ENCODE measurements at regions not wholly inside any gene's neighbourhood (a gene's known extent, or its start where the extent isn't known, plus 50 kb on each side); places are given as distances from the start of the nearest gene placed in this dataset.

DNA sequence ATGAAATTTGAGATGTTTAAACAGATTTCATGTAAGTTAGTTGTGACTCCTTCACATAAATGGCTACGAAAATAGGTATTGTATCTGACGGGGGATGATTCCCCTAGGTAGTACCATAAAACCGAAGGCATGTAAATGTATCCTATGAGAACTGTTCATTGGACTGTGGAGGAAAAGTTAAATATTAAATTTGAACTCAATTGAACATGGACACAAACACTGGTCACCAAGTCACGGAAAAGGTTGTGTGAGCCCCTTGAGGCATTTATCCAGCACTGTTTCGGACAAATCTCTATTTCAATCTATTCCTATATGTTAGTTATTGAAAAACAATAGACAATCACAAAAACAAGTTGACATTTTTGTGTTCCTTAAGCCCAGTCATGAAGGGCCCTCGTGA, 1014.3 kb upstream of the NOVA1 start:
- no peak for TF ChIP-seq CTCF (optimal IDR thresholded peaks at IDR 0.05 in 1 of 3, IDR thresholded peaks at IDR 0.05 in 1 of 3, conservative IDR thresholded peaks at IDR 0.05 in 1 of 3; ENCODE audit: extremely low read depth in 1 of 3, insufficient read depth in 2 of 3, low read length in 3 of 3)
- TF ChIP-seq EZH2 (IDR thresholded peaks at IDR 0.05; ENCODE audit: low read length), result no peak

All from keratinocyte (primary cell).